Activated CD4-positive, alpha-beta T cell treated with anti-CD3 and anti-CD28 coated beads for 24 hours (primary cell): ENCODE measurements at regions not wholly inside any gene's neighbourhood (a gene's known extent, or its start where the extent isn't known, plus 50 kb on each side); places are given as distances from the start of the nearest gene placed in this dataset.
"Not testable (repeated sequence)": the region's sequence is repeated elsewhere in the genome, so short reads cannot be mapped to it uniquely, and the experiment has no call there.

Experiments
- DNase-seq, 2 donors: peaks; one replicate each; pipeline ENCODE4 v3.0.0-alpha.2; 2020; ENCODE audit warnings: low read depth in 2 of 2

DNA sequence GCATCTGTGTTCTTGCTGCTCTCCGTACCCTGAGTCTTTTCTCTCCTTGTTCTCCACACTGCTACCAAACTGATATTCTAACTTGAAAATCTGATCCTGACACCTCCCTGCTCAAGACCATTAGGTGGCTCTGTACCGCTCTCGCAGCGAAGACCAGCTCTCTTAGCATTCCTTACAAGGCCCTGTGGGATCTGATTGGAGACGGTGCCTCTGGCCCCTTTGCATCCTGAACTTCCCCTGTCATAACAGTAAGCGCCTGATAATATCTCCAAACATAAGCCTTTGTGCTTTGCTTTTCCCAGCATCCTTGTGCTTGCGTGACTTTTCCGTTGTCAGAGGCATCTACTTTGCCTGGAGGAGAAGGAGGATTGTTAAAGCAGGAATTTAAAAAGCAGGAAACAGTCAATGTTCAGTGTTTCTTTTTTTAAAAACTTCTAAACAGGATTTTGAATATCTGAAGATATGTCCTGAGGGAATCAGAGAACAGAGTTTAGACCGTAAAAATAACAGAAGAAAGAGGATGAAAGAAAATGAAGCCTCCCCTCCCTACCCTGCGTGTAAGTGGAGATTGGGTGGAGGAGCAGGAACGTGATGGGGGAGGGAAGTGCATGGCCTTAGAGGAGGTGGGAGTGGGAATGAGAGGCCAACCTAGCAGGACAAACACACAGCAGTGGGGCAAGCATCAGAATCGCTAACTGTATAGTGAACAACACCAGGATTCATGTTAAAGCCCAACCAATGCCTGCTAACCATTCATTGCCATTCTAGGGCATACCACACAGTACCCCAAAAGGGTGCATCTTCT lies 89.2 kb upstream of the STMND1 start:
- DNase-seq: no peak

GRCh38 chr6:17011985-17012384 lies 89.9 kb upstream of the STMND1 start:
- DNase-seq: no peak

DNA sequence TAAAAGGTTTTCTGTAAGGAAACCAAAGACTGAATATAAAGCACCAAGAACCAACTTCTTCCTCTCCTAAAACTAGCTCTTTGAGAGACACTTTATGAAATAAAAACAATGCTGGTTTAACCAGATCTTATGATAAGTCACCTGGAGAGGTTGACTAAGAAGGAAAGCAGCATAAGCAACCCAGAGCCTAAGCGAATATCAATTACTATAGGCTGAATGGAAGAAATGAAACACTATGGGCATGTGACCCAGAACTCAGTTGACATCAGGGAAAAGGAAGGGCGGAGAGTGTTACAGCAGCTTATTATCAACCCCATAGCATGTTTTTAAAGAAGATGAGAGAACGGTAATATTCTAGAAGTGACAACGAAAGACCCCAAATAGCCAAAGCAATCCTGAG lies 94.1 kb upstream of the STMND1 start:
- no peak for DNase-seq

GRCh38 chr6:17006543-17006942 lies 95.3 kb upstream of the STMND1 start:
- no peak for DNase-seq

GRCh38 chr6:17004269-17004668 lies 97.6 kb upstream of the STMND1 start:
- no peak for DNase-seq

GRCh38 chr6:17002123-17002522 lies 99.7 kb upstream of the STMND1 start:
- DNase-seq: no peak

GRCh38 chr6:17001188-17001587 lies 100.7 kb upstream of the STMND1 start:
- no peak for DNase-seq

DNA sequence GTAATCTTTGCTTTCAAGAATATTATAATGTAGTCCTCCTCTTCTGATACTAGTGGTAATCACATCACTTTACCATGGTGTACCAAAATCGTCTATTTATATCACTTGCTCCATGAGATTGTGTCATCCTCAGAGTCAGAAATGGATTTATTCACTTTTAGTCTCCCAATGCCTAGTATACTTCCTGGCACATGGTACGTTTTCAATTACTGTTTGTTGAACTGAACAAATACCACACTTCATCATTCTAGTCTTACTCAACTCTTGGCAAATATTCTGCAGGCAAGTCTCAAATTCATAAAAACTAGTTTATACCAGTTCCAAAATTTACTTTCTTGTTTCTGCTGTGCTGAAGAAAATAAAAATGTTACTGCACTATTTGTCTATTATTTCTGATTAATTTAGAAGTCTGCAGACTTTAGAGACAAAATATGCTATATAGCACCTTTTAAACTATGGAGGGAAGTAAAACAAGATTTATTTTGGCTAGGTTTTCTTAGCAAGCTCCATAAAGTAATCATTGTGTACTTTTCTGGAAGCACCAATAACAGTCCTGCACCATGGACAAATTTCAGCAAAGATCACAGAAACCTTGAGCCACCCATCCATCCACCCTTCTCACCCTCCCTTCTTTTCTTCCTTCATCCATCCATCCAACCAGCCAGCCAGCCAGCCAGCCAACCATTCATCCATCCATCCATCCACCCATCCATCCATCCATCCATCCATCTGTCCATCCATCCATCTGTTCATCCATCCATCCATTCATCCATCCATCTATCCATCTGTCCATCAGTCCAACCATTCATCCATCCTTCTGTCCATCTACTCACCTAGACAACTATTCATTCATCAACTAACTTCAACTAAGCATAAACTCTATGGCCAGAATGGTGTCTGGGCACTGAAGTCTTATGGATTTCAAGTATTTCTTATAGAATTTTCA lies 102.1 kb upstream of the STMND1 start:
- no peak for DNase-seq

- DNase-seq: no peak
Measured at GRCh38 chr6:16998461-16998860, 103.4 kb upstream of the STMND1 start.

DNA sequence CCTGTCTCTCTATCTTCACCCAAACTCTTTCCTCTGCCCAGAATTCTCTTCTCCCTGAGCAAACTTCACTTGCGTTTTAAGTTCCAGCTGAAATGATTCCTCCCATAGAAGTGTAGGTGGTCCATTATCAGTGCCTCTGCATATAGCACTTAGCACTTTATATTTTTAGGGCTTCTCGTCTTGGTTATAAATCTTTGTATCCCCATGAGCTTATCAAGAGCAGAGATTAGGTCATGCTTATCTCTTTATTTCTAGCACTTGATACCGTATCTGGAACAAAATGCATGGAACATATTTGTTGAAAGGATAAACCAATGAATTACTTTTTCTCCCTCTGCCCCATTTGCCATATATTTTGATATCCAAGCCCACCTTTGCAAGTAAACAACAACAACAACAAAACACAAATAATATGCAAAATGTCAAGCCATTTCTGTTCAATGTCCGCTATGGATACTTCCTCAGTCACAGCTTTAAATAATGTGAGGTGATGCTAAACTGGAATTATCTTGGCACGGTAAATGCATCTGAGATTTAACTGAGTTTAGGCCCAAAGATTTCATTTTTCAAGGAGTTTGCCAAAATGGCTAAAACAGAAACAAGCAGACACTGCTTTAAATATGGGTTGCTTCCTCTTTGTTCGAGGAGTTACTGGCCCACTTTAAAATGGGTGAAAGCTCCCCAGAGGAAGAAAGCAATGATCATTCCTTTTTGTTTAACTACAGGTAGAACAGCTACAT lies 106.2 kb upstream of the STMND1 start:
- DNase-seq: no peak

GRCh38 chr6:16993396-16993795 lies 108.5 kb upstream of the STMND1 start:
- no peak for DNase-seq

DNA sequence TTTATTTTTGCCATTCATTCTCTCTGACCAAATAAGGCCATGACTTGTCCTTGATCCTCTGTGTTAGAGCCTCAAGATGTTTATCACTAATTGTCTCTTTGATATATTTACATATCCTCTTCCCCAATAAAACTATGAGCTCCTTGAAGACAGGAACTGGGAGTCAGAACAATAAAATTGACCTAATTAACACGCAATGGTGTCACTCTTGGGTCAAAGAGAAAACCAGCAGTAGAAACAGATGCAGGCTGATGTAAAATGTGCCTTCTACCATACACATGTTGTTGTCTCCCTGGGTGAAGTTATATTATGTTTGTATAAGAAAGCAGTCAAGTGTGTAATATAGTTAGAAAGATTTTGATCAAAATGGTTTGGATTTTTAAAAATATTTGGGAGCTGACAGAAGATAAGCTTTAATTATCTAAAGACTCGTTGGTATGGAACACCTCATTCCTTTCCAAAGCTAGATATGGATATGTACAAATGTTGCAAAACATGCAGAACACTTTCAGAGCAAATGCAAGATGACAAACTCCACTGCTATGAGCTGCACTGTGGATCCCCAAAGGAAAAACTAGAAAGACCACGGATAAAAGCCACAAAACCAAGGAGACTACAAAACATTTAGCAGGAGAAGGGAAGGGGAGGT lies 109.7 kb upstream of the STMND1 start:
- DNase-seq: no peak

DNA sequence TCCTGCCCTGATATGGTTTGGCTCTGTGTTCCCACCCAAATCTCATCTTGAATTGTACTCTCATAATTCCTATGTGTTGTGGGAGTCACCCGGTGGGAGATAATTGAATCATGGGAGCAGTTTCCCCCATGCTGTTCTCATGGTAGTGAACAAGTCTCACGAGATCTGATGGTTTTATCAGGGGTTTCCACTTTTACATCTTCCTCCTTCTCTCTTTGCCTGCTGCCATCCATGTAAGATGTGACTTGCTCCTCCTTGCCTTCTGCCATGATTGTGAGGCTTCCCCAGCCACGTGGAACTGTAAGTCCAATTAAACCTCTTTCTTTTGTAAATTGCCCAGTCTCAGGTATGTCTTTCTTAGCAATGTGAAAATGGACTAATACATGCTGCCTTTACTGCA lies 111.9 kb upstream of the STMND1 start:
- DNase-seq: not testable (repeated sequence)

- DNase-seq: no peak
Measured at GRCh38 chr6:16989382-16989781, 112.5 kb upstream of the STMND1 start.

DNA sequence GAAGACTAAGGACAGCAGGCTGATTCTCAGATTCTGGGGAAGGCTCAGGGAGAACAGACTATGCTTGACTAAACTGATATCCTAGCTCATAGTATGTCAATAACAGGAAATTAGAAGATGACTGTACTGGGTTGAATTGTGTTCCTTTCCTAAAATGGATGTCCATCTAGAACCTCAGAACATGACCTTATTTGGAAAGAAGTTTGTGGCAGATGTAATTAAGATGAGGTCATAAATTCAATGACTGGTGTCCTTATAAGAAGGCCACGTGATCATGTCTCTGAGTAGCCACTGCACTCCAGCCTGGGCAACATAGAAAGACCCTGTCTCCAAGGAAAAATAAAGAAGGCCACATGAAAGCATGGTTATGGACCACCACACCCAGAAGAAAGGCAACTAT lies 113.9 kb upstream of the STMND1 start:
- no peak for DNase-seq

GRCh38 chr6:16985513-16986284 lies 116.2 kb upstream of the STMND1 start:
- DNase-seq: no peak

DNA sequence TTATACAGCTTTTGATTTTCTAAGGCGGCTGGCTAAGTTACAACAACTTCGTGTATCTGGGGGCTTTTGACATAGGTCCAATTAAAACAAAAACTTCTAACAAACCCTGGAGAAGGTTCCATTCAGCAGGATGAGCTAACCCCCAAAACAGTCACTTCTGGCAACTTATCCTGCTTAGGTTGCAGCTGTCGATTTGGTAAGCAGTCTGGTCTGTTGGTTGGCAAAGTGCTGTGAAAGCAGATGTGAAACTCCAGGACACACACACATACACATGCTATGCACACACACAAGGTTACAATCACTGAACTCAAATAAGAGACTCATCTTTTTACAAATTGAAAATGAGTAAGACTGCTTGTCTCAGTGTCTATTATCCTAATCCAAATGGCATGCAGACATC lies 119.0 kb upstream of the STMND1 start:
- no peak for DNase-seq

- DNase-seq: no peak
Measured at GRCh38 chr6:16979677-16980370, 122.0 kb upstream of the STMND1 start.

- no peak for DNase-seq
Measured at GRCh38 chr6:16978686-16979085, 123.2 kb upstream of the STMND1 start.
